Activated CD8-positive, alpha-beta T cell treated with anti-CD3 and anti-CD28 coated beads, Interleukin-2, amount 10 ng/mL, durations not matched to agents 7 days and 5 days (primary cell): ENCODE measurements at regions not wholly inside any gene's neighbourhood (a gene's known extent, or its start where the extent isn't known, plus 50 kb on each side); places are given as distances from the start of the nearest gene placed in this dataset.

ENCODE experiments used
- ATAC-seq: fragments of 150-1000 bp; cut with Tn5 transposase; one replicate; pipeline ENCODE4 v1.10.0; 2021; ENCODE audit warnings: moderate library complexity
- CTCF ChIA-PET: fragments of 350-600 bp; sonication (Branson Sonifier 250); formaldehyde crosslinking; loops from one replicate; lab custom pipeline; 2021; ENCODE audit warnings: antibody characterized with exemption; lab: Charles Lee
- POLR2A ChIA-PET: fragments of 350-600 bp; sonication (Branson Sonifier 250); formaldehyde crosslinking; loops from one replicate; lab custom pipeline; 2021; ENCODE audit warnings: antibody characterized with exemption; lab: Charles Lee
- DNase-seq: peaks from one replicate; pipeline ENCODE4 v3.0.0-alpha.2; 2020
- H3K27ac Mint-ChIP-seq: one replicate; pipeline ENCODE4 v1.8.0; 2021; ENCODE audit warnings: mild to moderate bottlenecking, mixed read lengths
- H3K27me3 Mint-ChIP-seq: one replicate; pipeline ENCODE4 v1.8.0; 2021; ENCODE audit warnings: low read depth, mixed read lengths
- H3K36me3 Mint-ChIP-seq: one replicate; pipeline ENCODE4 v1.8.0; 2021; ENCODE audit warnings: low read depth, mixed read lengths
- H3K4me1 Mint-ChIP-seq: one replicate; pipeline ENCODE4 v1.8.0; 2021; ENCODE audit warnings: low read depth, mixed read lengths
- H3K4me3 Mint-ChIP-seq: one replicate; pipeline ENCODE4 v1.8.0; 2021; ENCODE audit warnings: mild to moderate bottlenecking, mixed read lengths
- H3K9me3 Mint-ChIP-seq: one replicate; pipeline ENCODE4 v1.8.0; 2022; ENCODE audit warnings: mixed read lengths; ENCODE audit not compliant: insufficient read depth

DNA sequence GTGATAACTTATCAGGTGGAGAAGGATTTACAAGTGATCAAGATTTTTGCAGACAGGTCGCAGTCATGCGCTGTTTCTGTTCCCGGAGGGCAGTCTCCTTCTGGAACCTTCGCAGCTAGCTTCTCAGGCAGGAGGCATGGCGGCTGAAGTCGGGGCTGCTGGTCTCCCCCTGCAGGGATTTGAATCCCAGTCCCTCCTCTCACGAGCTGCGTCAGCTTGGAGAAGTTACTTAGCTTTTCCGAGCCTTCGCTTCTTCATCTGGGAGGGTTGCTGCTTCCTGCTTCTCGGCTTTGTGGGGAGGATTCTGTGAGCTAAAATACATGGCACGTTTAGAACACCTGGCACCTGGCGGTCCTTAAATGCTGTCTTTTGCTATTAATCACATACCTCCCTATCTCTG, 287.8 kb upstream of the FOXF1 start:
- POLR2A ChIA-PET, result no interaction called here
- no peaks in the 10 kb centered on the region for H3K9me3 Mint-ChIP-seq
- H3K4me1 Mint-ChIP-seq, result no peaks in the 10 kb centered on the region
- ATAC-seq (no peak), DNase-seq (no peak)
- CTCF ChIA-PET, result interaction anchor here (0.7 kb wide), 1 partner anchor 167 kb away, joined by 3 read pairs; no protein-coding TSS in a partner anchor
- peaks cover 11% of the 10 kb centered on the region for H3K27me3 Mint-ChIP-seq
- H3K27ac Mint-ChIP-seq, result no peak overlapping the region
- no peak overlapping the region for H3K4me3 Mint-ChIP-seq
- H3K36me3 Mint-ChIP-seq, result no peaks in the 10 kb centered on the region

DNA sequence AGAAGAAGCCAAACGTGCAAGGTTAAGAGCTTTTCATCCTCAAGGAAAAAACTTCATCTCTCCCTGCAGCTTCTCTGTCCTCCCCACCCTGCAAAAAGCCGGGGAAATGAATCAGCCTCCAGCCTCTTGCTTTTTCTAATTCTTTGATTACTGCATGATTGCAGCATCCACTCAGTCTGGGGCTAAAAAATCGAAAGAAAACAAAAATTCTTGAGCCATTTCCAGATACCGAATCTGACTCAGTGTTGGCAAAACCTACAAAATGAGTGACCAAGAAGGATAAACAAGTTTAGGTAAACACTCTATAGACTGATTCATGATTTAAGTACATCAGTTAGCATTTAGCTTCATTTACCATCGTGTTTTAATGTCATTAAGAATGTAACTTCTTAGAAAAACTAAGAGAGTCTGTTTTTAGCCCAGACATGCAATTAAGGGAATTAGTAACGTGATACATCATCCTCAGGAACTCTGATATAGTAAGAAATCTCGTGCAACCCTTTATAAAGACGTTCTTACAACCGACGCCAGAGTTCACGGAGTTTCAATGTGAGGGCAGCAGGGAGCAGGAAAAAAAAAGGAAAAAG, 287.3 kb upstream of the FOXF1 start:
- Mint-ChIP-seq H3K36me3 (no peaks in the 10 kb centered on the region), H3K27ac (no peak overlapping the region), H3K9me3 (no peaks in the 10 kb centered on the region), H3K4me3 (no peak overlapping the region), H3K27me3 (peaks cover 15% of the 10 kb centered on the region), H3K4me1 (no peaks in the 10 kb centered on the region)
- ChIA-PET POLR2A (no interaction called here), CTCF (interaction anchor here (0.7 kb wide), 1 partner anchor 168 kb away, joined by 3 read pairs; no protein-coding TSS in a partner anchor)
- ATAC-seq (no peak), DNase-seq (no peak)

DNA sequence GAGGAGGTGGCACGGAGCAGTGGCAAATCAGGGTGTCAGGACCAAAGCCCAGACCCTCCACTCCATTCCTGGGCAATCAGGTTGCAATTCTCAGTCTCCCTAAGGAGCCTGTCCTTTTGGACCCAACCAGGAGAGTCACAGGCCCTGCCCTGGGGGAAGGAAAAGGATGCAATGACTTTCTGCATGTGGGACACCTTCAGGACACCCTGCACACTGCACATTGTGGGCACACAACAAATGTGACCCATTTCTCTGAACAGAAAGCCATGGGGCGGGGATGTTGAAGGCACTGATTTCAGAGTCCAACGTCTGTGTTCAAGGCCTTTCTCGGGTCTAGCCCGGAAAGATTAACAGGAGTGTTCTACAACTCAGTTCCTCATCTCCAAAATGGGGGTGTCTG, 286.2 kb upstream of the FOXF1 start:
- Mint-ChIP-seq H3K9me3 (no peaks in the 10 kb centered on the region), H3K27me3 (peaks cover 19% of the 10 kb centered on the region), H3K4me3 (no peak overlapping the region), H3K4me1 (no peaks in the 10 kb centered on the region), H3K36me3 (no peaks in the 10 kb centered on the region), H3K27ac (no peak overlapping the region)
- ChIA-PET CTCF (no interaction called here), POLR2A (no interaction called here)
- DNase-seq (no peak), ATAC-seq (no peak)

DNA sequence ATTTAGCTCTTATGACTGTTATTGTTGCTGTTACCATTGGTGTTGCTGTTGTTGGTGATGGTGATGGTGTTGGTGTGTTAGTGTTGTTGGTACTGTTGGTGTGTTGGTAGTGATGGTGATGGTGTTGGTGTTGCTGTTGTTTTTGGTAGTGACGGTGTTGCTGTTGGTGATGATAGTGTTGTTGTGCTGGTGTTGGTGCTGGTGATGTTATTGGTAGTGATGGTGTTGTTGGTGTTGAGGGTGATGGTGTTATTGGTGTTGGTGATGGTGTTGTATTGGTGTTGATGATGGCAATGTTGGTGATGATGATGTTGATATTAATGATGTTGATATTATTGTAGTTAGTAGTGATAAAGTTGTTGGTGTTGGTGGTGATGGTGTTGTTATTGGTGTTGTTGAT, 285.7 kb upstream of the FOXF1 start:
- peaks cover 19% of the 10 kb centered on the region for H3K27me3 Mint-ChIP-seq
- H3K4me1 Mint-ChIP-seq, result no peaks in the 10 kb centered on the region
- H3K4me3 Mint-ChIP-seq, result no peak overlapping the region
- no peaks in the 10 kb centered on the region for H3K36me3 Mint-ChIP-seq
- H3K9me3 Mint-ChIP-seq, result no peaks in the 10 kb centered on the region
- no peak for DNase-seq
- ChIA-PET CTCF (no interaction called here), POLR2A (no interaction called here)
- no peak overlapping the region for H3K27ac Mint-ChIP-seq
- ATAC-seq, result no peak

DNA sequence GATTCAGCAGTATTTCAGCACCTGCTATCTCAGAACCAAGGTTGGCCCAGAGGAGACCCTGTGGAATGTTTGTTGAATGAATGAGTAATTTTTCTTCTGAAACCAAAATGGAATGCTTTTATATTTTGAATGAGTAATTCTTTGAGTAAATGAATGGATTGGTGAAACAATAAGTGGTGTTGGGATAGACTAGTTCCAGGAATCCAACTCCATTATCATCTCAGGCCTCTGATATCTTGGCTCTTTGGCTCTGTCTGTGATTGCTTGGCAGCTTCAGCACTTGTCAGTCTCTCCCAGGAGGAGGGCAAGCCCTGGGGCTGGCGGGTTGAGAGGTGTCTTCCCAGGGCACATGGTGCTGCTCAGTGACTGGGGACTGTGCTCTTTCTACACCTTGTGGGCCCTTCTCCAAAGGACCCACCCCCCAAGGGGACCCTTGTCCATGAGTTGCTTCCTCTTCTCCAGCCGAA, 284.4 kb upstream of the FOXF1 start:
- ChIA-PET POLR2A (no interaction called here), CTCF (no interaction called here)
- Mint-ChIP-seq H3K36me3 (no peaks in the 10 kb centered on the region), H3K4me3 (no peak overlapping the region), H3K4me1 (no peaks in the 10 kb centered on the region), H3K9me3 (no peaks in the 10 kb centered on the region), H3K27me3 (peaks cover 19% of the 10 kb centered on the region), H3K27ac (no peak overlapping the region)
- DNase-seq, result no peak
- no peak for ATAC-seq

DNA sequence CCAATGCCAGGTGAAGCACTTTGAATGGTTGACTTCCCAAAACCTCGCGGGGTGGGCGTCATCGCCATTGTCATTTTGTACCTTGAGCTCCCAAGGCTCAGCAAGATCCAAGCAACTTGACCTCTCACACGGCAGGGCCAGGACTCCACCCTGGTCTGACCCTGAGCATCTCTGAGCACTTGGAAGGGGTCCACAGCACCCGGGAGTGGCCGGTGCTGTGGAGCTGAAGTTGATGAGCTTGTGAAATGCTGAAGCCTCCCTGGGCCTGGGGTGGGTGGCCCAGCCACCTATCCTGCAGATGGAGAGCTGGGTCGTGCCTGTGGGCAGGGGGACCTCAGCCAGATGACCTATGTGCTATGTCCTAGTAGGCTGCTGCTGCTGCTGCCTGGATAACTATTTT, 283.3 kb upstream of the FOXF1 start:
- Mint-ChIP-seq H3K4me1 (no peaks in the 10 kb centered on the region), H3K27me3 (peaks cover 17% of the 10 kb centered on the region), H3K4me3 (no peak overlapping the region), H3K36me3 (no peaks in the 10 kb centered on the region), H3K27ac (no peak overlapping the region), H3K9me3 (no peaks in the 10 kb centered on the region)
- POLR2A ChIA-PET, result no interaction called here
- CTCF ChIA-PET, result no interaction called here
- ATAC-seq (no peak), DNase-seq (no peak)

DNA sequence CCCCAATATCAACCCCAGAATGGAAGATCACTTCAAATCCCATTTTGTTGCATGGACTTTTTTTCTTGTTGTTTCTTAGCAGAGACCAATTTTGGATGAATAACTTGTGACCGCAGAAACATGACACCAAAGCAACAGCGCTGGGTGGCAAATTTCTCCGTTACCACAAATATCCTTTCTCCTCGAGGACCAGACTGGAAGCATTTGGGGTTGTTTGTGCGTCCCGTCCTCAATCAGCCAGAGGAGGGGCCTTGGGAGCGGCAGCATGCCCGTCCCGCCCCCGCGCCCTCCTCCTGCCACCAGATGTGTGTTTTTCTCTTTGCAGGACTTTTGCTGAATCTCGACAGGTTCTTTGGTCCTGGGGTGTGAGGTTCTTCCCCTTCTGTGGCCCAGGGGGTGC, 282.5 kb upstream of the FOXF1 start:
- no peak for ATAC-seq
- Mint-ChIP-seq H3K9me3 (no peaks in the 10 kb centered on the region), H3K36me3 (no peaks in the 10 kb centered on the region), H3K4me3 (no peak overlapping the region), H3K27me3 (peaks cover 12% of the 10 kb centered on the region), H3K4me1 (no peaks in the 10 kb centered on the region), H3K27ac (no peak overlapping the region)
- ChIA-PET CTCF (no interaction called here), POLR2A (no interaction called here)
- no peak for DNase-seq

DNA sequence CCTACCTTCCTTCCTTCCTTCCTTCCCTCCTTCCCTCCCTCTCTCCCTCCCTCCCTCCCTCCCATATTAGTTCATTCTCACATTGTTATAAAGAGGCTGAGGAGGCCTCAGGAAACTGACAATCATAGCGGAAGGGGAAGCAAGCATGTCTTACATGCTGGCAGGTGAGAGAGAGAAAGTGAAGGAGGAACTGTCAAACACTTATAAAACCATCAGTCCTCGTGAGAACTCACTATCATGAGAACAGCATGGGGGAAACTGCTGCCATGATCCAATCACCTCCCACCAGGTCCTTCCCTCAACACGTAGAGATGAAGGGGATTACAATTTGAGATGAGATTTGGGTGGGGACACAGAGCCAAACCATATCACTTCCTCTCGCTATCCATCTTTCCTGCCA, 281.6 kb upstream of the FOXF1 start:
- Mint-ChIP-seq H3K4me1 (no peaks in the 10 kb centered on the region), H3K36me3 (no peaks in the 10 kb centered on the region), H3K4me3 (no peak overlapping the region), H3K27ac (no peak overlapping the region), H3K27me3 (peaks cover 8% of the 10 kb centered on the region), H3K9me3 (no peaks in the 10 kb centered on the region)
- ATAC-seq (no peak), DNase-seq (no peak)
- ChIA-PET CTCF (no interaction called here), POLR2A (no interaction called here)

DNA sequence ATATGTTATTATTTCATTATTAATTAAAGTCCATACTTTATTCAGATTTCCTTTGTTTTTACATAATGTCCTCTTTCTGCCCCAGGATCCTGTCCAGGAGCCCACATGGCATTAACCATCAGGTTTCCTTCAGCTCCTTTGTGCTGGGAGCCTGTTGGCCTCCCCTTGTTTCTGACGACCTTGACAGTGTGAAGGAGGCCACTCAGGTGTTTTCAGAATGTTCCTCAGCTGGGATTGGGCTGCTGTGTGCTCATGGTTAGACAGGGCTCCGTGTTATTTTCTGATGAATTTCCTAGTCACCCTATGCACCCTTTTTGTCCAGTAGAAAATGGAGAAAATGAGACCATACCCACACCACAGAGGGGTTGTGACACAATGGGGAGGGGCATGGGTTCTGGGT, 281.0 kb upstream of the FOXF1 start:
- Mint-ChIP-seq H3K27ac (no peak overlapping the region), H3K4me3 (no peak overlapping the region), H3K9me3 (no peaks in the 10 kb centered on the region), H3K36me3 (no peaks in the 10 kb centered on the region), H3K4me1 (no peaks in the 10 kb centered on the region), H3K27me3 (peaks cover 8% of the 10 kb centered on the region)
- no peak for ATAC-seq
- CTCF ChIA-PET, result no interaction called here
- no peak for DNase-seq
- POLR2A ChIA-PET, result no interaction called here

DNA sequence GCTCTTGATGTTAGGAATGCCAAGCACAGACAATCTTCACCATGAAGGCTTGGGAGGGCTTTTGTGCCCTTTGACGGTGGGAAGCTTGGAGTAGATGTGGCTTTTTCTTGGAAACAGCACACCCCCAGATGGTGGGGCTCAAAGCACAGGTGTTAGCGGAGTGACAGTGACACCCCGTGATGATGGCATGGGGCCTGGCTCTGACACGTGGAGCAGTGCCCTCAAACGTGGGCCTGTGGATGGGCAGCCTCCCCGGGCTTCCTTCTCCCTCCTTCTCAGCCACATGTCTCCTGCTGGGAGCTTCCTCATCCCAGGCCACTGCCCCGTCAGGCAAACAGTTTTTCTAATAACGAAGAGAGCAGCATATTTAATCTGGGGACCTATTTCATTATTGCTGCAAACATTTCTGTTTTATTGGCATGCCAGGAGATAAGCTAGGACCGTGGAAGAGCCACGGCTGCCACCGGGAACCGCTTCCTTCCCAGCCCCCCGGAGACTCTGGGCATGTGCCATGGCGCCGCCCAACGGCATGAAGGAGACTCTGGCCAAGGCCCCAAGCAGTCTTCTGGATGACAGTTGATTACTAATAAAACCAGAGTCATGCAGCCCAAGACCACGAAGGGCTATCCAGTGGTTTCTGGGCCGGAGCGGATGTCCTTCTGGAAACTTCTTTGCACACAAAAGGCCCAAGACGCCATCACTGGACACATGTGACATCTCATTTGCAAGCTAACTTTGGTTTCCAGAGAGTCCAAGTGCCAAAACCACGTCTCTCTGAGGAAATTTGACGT, 280.3 kb upstream of the FOXF1 start:
- no peaks in the 10 kb centered on the region for H3K9me3 Mint-ChIP-seq
- ATAC-seq, result no peak
- no peaks in the 10 kb centered on the region for H3K4me1 Mint-ChIP-seq
- DNase-seq, result no peak
- ChIA-PET POLR2A (no interaction called here), CTCF (no interaction called here)
- no peaks in the 10 kb centered on the region for H3K36me3 Mint-ChIP-seq
- no peak overlapping the region for H3K4me3 Mint-ChIP-seq
- H3K27ac Mint-ChIP-seq, result no peak overlapping the region
- peaks cover 8% of the 10 kb centered on the region for H3K27me3 Mint-ChIP-seq

DNA sequence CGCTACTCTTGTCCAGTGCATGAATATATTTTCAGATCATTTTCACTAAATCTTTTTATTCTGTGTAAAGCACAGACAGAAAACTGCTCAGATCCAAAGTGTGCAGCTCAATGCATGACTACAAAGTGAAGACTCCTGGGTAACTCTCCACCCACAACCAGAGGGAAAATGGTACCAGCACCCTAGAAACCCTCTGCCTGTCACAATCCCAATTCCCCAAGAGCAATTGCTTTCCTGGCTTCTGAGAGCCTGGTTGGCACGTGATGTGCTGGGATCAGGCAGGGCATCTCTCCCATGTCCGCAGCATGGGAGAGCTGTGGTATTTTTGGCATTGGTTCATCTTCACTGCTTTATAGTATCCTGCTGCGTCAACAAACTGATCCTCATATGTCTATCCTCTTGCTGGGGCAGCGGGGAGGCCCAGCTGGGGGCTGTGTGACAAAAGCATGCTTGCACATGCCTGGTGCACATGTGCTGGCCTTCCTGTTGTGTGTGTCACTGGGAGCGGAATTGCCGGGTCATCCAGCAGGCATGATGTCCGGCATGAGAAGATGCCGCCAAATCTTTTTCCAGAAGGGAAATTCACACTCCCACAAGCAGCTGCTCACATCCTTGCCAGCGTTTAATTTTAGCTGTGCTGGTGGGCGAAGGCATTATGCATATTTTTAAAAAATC, 278.9 kb upstream of the FOXF1 start:
- ChIA-PET CTCF (no interaction called here), POLR2A (no interaction called here)
- Mint-ChIP-seq H3K27ac (no peak overlapping the region), H3K4me3 (no peak overlapping the region), H3K4me1 (no peaks in the 10 kb centered on the region), H3K27me3 (peaks cover 8% of the 10 kb centered on the region), H3K9me3 (no peaks in the 10 kb centered on the region), H3K36me3 (no peaks in the 10 kb centered on the region)
- DNase-seq (no peak), ATAC-seq (no peak)

DNA sequence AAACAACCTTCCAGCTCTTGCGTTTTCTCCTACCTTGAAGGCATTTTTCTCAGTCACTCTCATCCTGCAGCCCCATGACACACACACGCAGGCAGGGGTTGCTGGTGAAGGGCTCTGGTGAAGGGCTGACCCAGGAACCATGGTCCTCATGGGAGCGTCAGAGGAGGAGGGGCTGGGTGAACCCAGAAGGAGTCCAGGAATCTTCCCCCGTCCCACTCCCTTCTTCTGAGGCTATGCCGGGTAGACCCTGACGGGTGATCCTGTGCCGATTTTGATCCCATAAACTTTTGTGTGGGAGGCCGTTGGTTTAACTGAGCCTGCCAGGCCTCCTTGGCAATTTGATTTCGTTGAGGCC, 278.4 kb upstream of the FOXF1 start:
- ChIA-PET CTCF (no interaction called here), POLR2A (no interaction called here)
- H3K36me3 Mint-ChIP-seq, result no peaks in the 10 kb centered on the region
- DNase-seq (no peak), ATAC-seq (no peak)
- H3K4me3 Mint-ChIP-seq, result no peak overlapping the region
- H3K9me3 Mint-ChIP-seq, result no peaks in the 10 kb centered on the region
- H3K27ac Mint-ChIP-seq, result no peak overlapping the region
- peaks cover 8% of the 10 kb centered on the region for H3K27me3 Mint-ChIP-seq
- no peaks in the 10 kb centered on the region for H3K4me1 Mint-ChIP-seq
